Trophoblast cell (in vitro differentiated cells and primary cell): ENCODE measurements at regions not wholly inside any gene's neighbourhood (a gene's known extent, or its start where the extent isn't known, plus 50 kb on each side); places are given as distances from the start of the nearest gene placed in this dataset.

Experiments
- DNase-seq, 2 donors: peaks; one replicate each; pipeline ENCODE4 v3.0.0-alpha.2; 2016
- H2AFZ ChIP-seq: 2 replicates; pipeline ENCODE4 v1.6.1; 2013; ENCODE audit warnings: low read length, moderate library complexity, mild to moderate bottlenecking; ENCODE audit not compliant: insufficient read depth, poor library complexity
- H2AK5ac ChIP-seq: 2 replicates; pipeline ENCODE4 v1.6.1; 2013; ENCODE audit warnings: mild to moderate bottlenecking, low read length
- H2BK120ac ChIP-seq: 2 replicates; pipeline ENCODE4 v1.6.1; 2013; ENCODE audit warnings: low read length, mild to moderate bottlenecking, moderate library complexity; ENCODE audit not compliant: insufficient read depth, poor library complexity
- H2BK12ac ChIP-seq: 2 replicates; pipeline ENCODE4 v1.6.1; 2013; ENCODE audit warnings: mild to moderate bottlenecking, low read length, moderate library complexity
- H2BK5ac ChIP-seq: 2 replicates; pipeline ENCODE4 v1.6.1; 2013; ENCODE audit warnings: low read length, low read depth, moderate library complexity, mild to moderate bottlenecking; ENCODE audit not compliant: poor library complexity
- H3K14ac ChIP-seq: 2 replicates; pipeline ENCODE4 v1.6.1; 2013; ENCODE audit warnings: mild to moderate bottlenecking, low read length
- H3K18ac ChIP-seq: 2 replicates; pipeline ENCODE4 v1.6.1; 2013; ENCODE audit warnings: mild to moderate bottlenecking, low read length
- H3K23ac ChIP-seq: 2 replicates; pipeline ENCODE4 v1.6.1; 2013; ENCODE audit warnings: low read length
- H3K27ac ChIP-seq: 2 replicates; pipeline ENCODE4 v1.5.1; 2013; ENCODE audit warnings: low read depth, mild to moderate bottlenecking, inconsistent platforms, low read length, moderate library complexity
- H3K27me3 ChIP-seq: 2 replicates; pipeline ENCODE4 v1.6.1; 2013; ENCODE audit warnings: inconsistent platforms, mild to moderate bottlenecking, low read length, moderate library complexity; ENCODE audit not compliant: insufficient read depth
- H3K36me3 ChIP-seq, 2 experiments: 1 replicate in 1 of 2; 2 replicates in 1 of 2; pipeline ENCODE4 v1.6.1; 2013; ENCODE audit warnings: low read length in 2 of 2, mild to moderate bottlenecking in 2 of 2, moderate library complexity in 1 of 2; ENCODE audit not compliant: insufficient read depth in 2 of 2, control insufficient read depth in 1 of 2
- H3K4ac ChIP-seq: 2 replicates; pipeline ENCODE4 v1.6.1; 2013; ENCODE audit warnings: low read depth, mild to moderate bottlenecking, low read length, moderate library complexity
- H3K4me1 ChIP-seq, 2 experiments: 1 replicate in 1 of 2; 2 replicates in 1 of 2; pipeline ENCODE4 v1.6.1; 2013; ENCODE audit warnings: low read length in 2 of 2, mild to moderate bottlenecking in 2 of 2, moderate library complexity in 1 of 2; ENCODE audit not compliant: insufficient read depth in 2 of 2, control insufficient read depth in 1 of 2
- H3K4me2 ChIP-seq: 2 replicates; pipeline ENCODE4 v1.6.1; 2013; ENCODE audit warnings: inconsistent platforms, mild to moderate bottlenecking, low read length, moderate library complexity
- H3K4me3 ChIP-seq: 2 replicates; pipeline ENCODE4 v1.5.1; 2013; ENCODE audit warnings: mild to moderate bottlenecking, low read depth, low read length, inconsistent platforms
- H3K79me1 ChIP-seq: one replicate; pipeline ENCODE4 v1.6.1; 2013; ENCODE audit warnings: low read length
- H3K79me2 ChIP-seq: 2 replicates; pipeline ENCODE4 v1.6.1; 2013; ENCODE audit warnings: low read length, mild to moderate bottlenecking; ENCODE audit not compliant: control insufficient read depth, insufficient read depth, poor library complexity
- H3K9ac ChIP-seq: 2 replicates; pipeline ENCODE4 v1.6.1; 2013; ENCODE audit warnings: mild to moderate bottlenecking, low read length
- H3K9me3 ChIP-seq: 2 replicates; pipeline ENCODE4 v1.6.1; 2013; ENCODE audit warnings: low read depth, mild to moderate bottlenecking, control low read depth, inconsistent platforms, low read length; ENCODE audit not compliant: insufficient read depth
- H4K12ac ChIP-seq: 2 replicates; pipeline ENCODE4 v1.6.1; 2013; ENCODE audit warnings: low read depth, mild to moderate bottlenecking, low read length, moderate library complexity
- H4K8ac ChIP-seq: 2 replicates; pipeline ENCODE4 v1.6.1; 2013; ENCODE audit warnings: low read depth, mild to moderate bottlenecking, low read length, moderate library complexity
- H4K91ac ChIP-seq: one replicate; pipeline ENCODE4 v1.6.1; 2013; ENCODE audit warnings: low read depth, mild to moderate bottlenecking, low read length, moderate library complexity
- WGBS: extraction: QIAGEN DNeasy Blood & Tissue Kit; methylation state at CpG from one replicate; pipeline ENCODE4 v1.1.7; 2013; ENCODE audit warnings: missing lambda C conversion rate; ENCODE audit not compliant: insufficient read length, insufficient coverage; ENCODE audit errors: extremely low coverage; 5-methylcytosine and 5-hydroxymethylcytosine counted together

- H3K4me3 ChIP-seq, result no peak overlapping the region
- no peak overlapping the region for H4K8ac ChIP-seq
- no peak overlapping the region for H2BK120ac ChIP-seq
- no peak overlapping the region for H3K27ac ChIP-seq
- no peak overlapping the region for H3K4ac ChIP-seq
- no peaks in the 10 kb centered on the region for H3K79me2 ChIP-seq
- H3K18ac ChIP-seq, result no peak overlapping the region
- H3K9me3 ChIP-seq, result no peaks in the 10 kb centered on the region
- H3K79me1 ChIP-seq, result no peaks in the 10 kb centered on the region
- no peak overlapping the region for H3K9ac ChIP-seq
- H2BK5ac ChIP-seq, result no peak overlapping the region
- H2BK12ac ChIP-seq, result no peak overlapping the region
- peaks cover 0 to 2% of the 10 kb centered on the region in 2 experiments for H3K4me1 ChIP-seq
- H3K14ac ChIP-seq, result no peak overlapping the region
- no peak overlapping the region for H3K4me2 ChIP-seq
- no CpG with 5 or more reads among the region's 5 CpGs for WGBS
- H2AFZ ChIP-seq, result no peak overlapping the region
- H2AK5ac ChIP-seq, result no peak overlapping the region
- DNase-seq, result no peak
- H3K36me3 ChIP-seq, result no peaks in the 10 kb centered on the region
- no peaks in the 10 kb centered on the region for H3K27me3 ChIP-seq
- H4K12ac ChIP-seq, result no peak overlapping the region
- H3K23ac ChIP-seq, result no peak overlapping the region
- no peak overlapping the region for H4K91ac ChIP-seq
Measured at GRCh38 chr20:56173438-56173837, 75.1 kb upstream of the MC3R start.

- no CpG with 5 or more reads among the region's 3 CpGs for WGBS
- Histone ChIP-seq H3K4me1 (peaks cover 0 to 5% of the 10 kb centered on the region in 2 experiments), H4K91ac (no peak overlapping the region), H4K12ac (no peak overlapping the region), H3K9ac (no peak overlapping the region), H3K23ac (no peak overlapping the region), H3K36me3 (no peaks in the 10 kb centered on the region), H3K14ac (no peak overlapping the region), H3K27me3 (no peaks in the 10 kb centered on the region), H3K79me1 (no peaks in the 10 kb centered on the region), H3K79me2 (no peaks in the 10 kb centered on the region), H2BK5ac (no peak overlapping the region), H2AFZ (no peak overlapping the region), H3K4me2 (no peak overlapping the region), H2AK5ac (no peak overlapping the region), H3K4me3 (no peak overlapping the region), H2BK120ac (no peak overlapping the region), H3K9me3 (no peaks in the 10 kb centered on the region), H2BK12ac (no peak overlapping the region), H4K8ac (no peak overlapping the region), H3K27ac (no peak overlapping the region), H3K4ac (no peak overlapping the region), H3K18ac (no peak overlapping the region)
- DNase-seq, result no peak
Measured at GRCh38 chr20:56174416-56174815, 74.1 kb upstream of the MC3R start.

- peaks cover 0 to 5% of the 10 kb centered on the region in 2 experiments for H3K4me1 ChIP-seq
- no peak overlapping the region for H2AFZ ChIP-seq
- H3K9me3 ChIP-seq, result no peaks in the 10 kb centered on the region
- H3K79me1 ChIP-seq, result no peaks in the 10 kb centered on the region
- H2AK5ac ChIP-seq, result no peak overlapping the region
- H3K27me3 ChIP-seq, result no peaks in the 10 kb centered on the region
- H3K23ac ChIP-seq, result no peak overlapping the region
- no peak overlapping the region for H4K91ac ChIP-seq
- no peak overlapping the region for H3K14ac ChIP-seq
- no peak overlapping the region for H3K18ac ChIP-seq
- no peak overlapping the region for H3K9ac ChIP-seq
- H4K12ac ChIP-seq, result no peak overlapping the region
- WGBS, result no CpG with 5 or more reads among the region's 3 CpGs
- H3K4me3 ChIP-seq, result no peak overlapping the region
- H3K36me3 ChIP-seq, result no peaks in the 10 kb centered on the region
- H3K27ac ChIP-seq, result no peak overlapping the region
- H3K4me2 ChIP-seq, result no peak overlapping the region
- H3K4ac ChIP-seq, result no peak overlapping the region
- H2BK120ac ChIP-seq, result no peak overlapping the region
- H4K8ac ChIP-seq, result no peak overlapping the region
- H2BK5ac ChIP-seq, result no peak overlapping the region
- no peaks in the 10 kb centered on the region for H3K79me2 ChIP-seq
- H2BK12ac ChIP-seq, result no peak overlapping the region
- no peak for DNase-seq
Measured at GRCh38 chr20:56175884-56176283, 72.6 kb upstream of the MC3R start.

GRCh38 chr20:56178219-56178618 lies 70.3 kb upstream of the MC3R start:
- no CpG with 5 or more reads among the region's 6 CpGs for WGBS

More at GRCh38 chr20:56178219-56178618, 70.3 kb upstream of the MC3R start:
- no peak overlapping the region for H3K23ac ChIP-seq
- no peak overlapping the region for H2AK5ac ChIP-seq
- H3K27me3 ChIP-seq, result no peaks in the 10 kb centered on the region
- H3K14ac ChIP-seq, result no peak overlapping the region
- H3K79me2 ChIP-seq, result no peaks in the 10 kb centered on the region
- no peak overlapping the region for H3K4me2 ChIP-seq
- H2BK12ac ChIP-seq, result no peak overlapping the region
- H4K12ac ChIP-seq, result no peak overlapping the region
- no peak overlapping the region for H3K4ac ChIP-seq
- no peak overlapping the region for H3K4me3 ChIP-seq
- no peaks in the 10 kb centered on the region for H3K36me3 ChIP-seq
- peaks cover 0 to 5% of the 10 kb centered on the region in 2 experiments for H3K4me1 ChIP-seq
- peak in 1 of 2 donors; percentile 18 for DNase-seq
- no peaks in the 10 kb centered on the region for H3K9me3 ChIP-seq
- H2AFZ ChIP-seq, result no peak overlapping the region
- no peak overlapping the region for H3K18ac ChIP-seq
- no peak overlapping the region for H3K27ac ChIP-seq
- no peak overlapping the region for H2BK5ac ChIP-seq
- H3K79me1 ChIP-seq, result no peaks in the 10 kb centered on the region
- peak overlapping the region; percentile 29 for H3K9ac ChIP-seq
- no peak overlapping the region for H4K8ac ChIP-seq
- no peak overlapping the region for H4K91ac ChIP-seq
- no peak overlapping the region for H2BK120ac ChIP-seq
